Heart left ventricle (tissue), 16 donors: ENCODE measurements at regions not wholly inside any gene's neighbourhood (a gene's known extent, or its start where the extent isn't known, plus 50 kb on each side); places are given as distances from the start of the nearest gene placed in this dataset.

ENCODE experiments used
- ATAC-seq, 4 donors: fragments of 200-7000 bp; cut with Tn5 transposase; one replicate each; pipeline ENCODE4 v1.9.1; 2020 to 2022; ENCODE audit warnings: moderate library complexity in 4 of 4, mild to moderate bottlenecking in 3 of 4, moderate number of reproducible peaks in 1 of 4
- DNase-seq, 5 donors: peaks; one replicate each; pipeline ENCODE4 v3.0.0-alpha.2; 2020
- H3K27ac ChIP-seq, 12 donors: fragments of 200-600 bp; sonication (generic) in 4 of 12; one replicate each; pipeline versions ENCODE4 v1.5.0 to v1.8.0; 2016 to 2022; ENCODE audit warnings: mild to moderate bottlenecking in 2 of 12
- H3K27me3 ChIP-seq, 9 donors: fragments of 200-600 bp; sonication (generic) in 2 of 9; one replicate each; pipeline versions ENCODE4 v1.5.1 to v1.8.0; 2016 to 2022; ENCODE audit warnings: mild to moderate bottlenecking in 3 of 9
- H3K36me3 ChIP-seq, 9 donors: fragments of 200-600 bp; sonication (generic) in 2 of 9; one replicate each; pipeline versions ENCODE4 v1.5.0 to v1.8.0; 2018 to 2022; ENCODE audit warnings: mild to moderate bottlenecking in 2 of 9
- H3K4me1 ChIP-seq, 12 donors: fragments of 200-600 bp; sonication (generic) in 4 of 12; one replicate each; pipeline versions ENCODE4 v1.5.0 to v1.8.0; 2016 to 2022; ENCODE audit warnings: mild to moderate bottlenecking in 3 of 12
- H3K4me3 ChIP-seq, 12 donors: fragments of 200-600 bp; sonication (generic) in 4 of 12; one replicate each; pipeline versions ENCODE4 v1.5.0 to v1.8.0; 2017 to 2022; ENCODE audit warnings: mild to moderate bottlenecking in 9 of 12, moderate library complexity in 4 of 12
- H3K9me3 ChIP-seq, 12 donors: fragments of 200-600 bp; sonication (generic) in 4 of 12; one replicate each; pipeline versions ENCODE4 v1.5.0 to v1.8.0; 2016 to 2022; ENCODE audit warnings: mild to moderate bottlenecking in 1 of 12
- CTCF ChIP-seq, 12 donors: fragments of 200-600 bp; sonication (generic) in 4 of 12; IDR thresholded peaks; one replicate each; pipeline versions ENCODE4 v1.5.0 to v1.8.0; 2018 to 2022; ENCODE audit warnings: antibody characterized with exemption in 12 of 12, mild to moderate bottlenecking in 5 of 12
- POLR2A ChIP-seq, 2 donors: fragments of 450-650 bp; IDR thresholded peaks; one replicate each; pipeline ENCODE4 v1.6.1; 2017; ENCODE audit warnings: antibody characterized with exemption in 2 of 2, mild to moderate bottlenecking in 2 of 2, moderate library complexity in 2 of 2
- WGBS, 4 donors: extraction: QIAGEN DNeasy Blood & Tissue Kit in 2 of 4; methylation state at CpG; one replicate each; pipeline versions ENCODE4 v1.1.5 to v1.1.7; 2013 to 2018; 5-methylcytosine and 5-hydroxymethylcytosine counted together
- intact Hi-C, 10 donors: fragments of 100-400 bp; cut with DNase I; formaldehyde crosslinking; loops; one replicate each; pipeline versions ENCODE4 v1.11.1 to v1.14.2; 2022
- donor health status: ischemic (EF 13 %, LVEDD 7.1; RV severe dilation, severe dysfunction).
- donor health status: healthy with polysubstance abuse.
- donor health status: DM: no; HTN: yes; CAD: no.
- donor health status: DM: no; HTN: no; CAD: no.
- donor health status: ischemic (EF 25% LVEDD 6.9; RV normal size, moderate dysfunction).
- donor health status: ischemic (EF 25% LVEDD 5.7; RV mildly dilated, moderate dysfunction).
- donor health status: healthy.
- donor health status: DM: yes; HTN: yes; CAD: no.
- donor health status: ischemic (EF 35%, LVEDD 5.7; RV mildly dilated, moderate dysfunction).
- donor health status: nonischemic (EF 11% LVEDD 7.7; RV severe dilation, severe dysfunction).
- donor health status: DM: yes; HTN: yes; CAD: no.
- donor health status: PGD.
- donor health status: ischemic (EF 29% LVEDD 5.4; RV normal size, mild dysfunction).
- donor health status: nonischemic (EF 23%, LVEDD 6.1; RV moderate dilation, normal function).

GRCh38 chr6:842141-842540 is 149.2 kb upstream of the EXOC2 start:
- H3K27me3 ChIP-seq = no peaks in the 10 kb centered on the region

GRCh38 chr6:841569-841968 is 148.6 kb upstream of the EXOC2 start:
- Histone ChIP-seq H3K27me3 (no peaks in the 10 kb centered on the region), H3K27ac (no peak overlapping the region), H3K9me3 (peaks cover 0 to 13% (median 2%) of the 10 kb centered on the region in 12 donors), H3K4me1 (peaks cover 0 to 4% (median 0%) of the 10 kb centered on the region in 12 donors), H3K36me3 (no peaks in the 10 kb centered on the region), H3K4me3 (no peak overlapping the region)
- WGBS, 4 donors = 72 to 80% (median 77%) methylated on average over 6 of the region's 6 CpGs
- TF ChIP-seq CTCF (IDR thresholded peaks at IDR 0.05) = no peak
- TF ChIP-seq POLR2A (IDR thresholded peaks at IDR 0.05) = no peak
- intact Hi-C loops = no loop called here
- ATAC-seq = no peak
- DNase-seq = no peak

More at GRCh38 chr6:842141-842540, 149.2 kb upstream of the EXOC2 start:
- ATAC-seq (no peak), DNase-seq (peak in 1 of 5 donors; percentile 33)
- 37 to 50% (median 44%) methylated on average over 9 of the region's 9 CpGs for WGBS, 4 donors
- Histone ChIP-seq H3K9me3 (peaks cover 0 to 13% (median 2%) of the 10 kb centered on the region in 12 donors), H3K4me1 (no peaks in the 10 kb centered on the region), H3K36me3 (no peaks in the 10 kb centered on the region), H3K27ac (no peak overlapping the region), H3K4me3 (no peak overlapping the region)
- TF ChIP-seq CTCF (IDR thresholded peaks at IDR 0.05) = no peak
- TF ChIP-seq POLR2A (IDR thresholded peaks at IDR 0.05) = no peak
- intact Hi-C loops = no loop called here

- H3K27ac ChIP-seq = no peak overlapping the region
- no peaks in the 10 kb centered on the region for H3K27me3 ChIP-seq
- no peak overlapping the region for H3K4me3 ChIP-seq
- ATAC-seq = no peak
- 82 to 94% (median 88%) methylated on average over 2 of the region's 2 CpGs for WGBS, 4 donors
- DNase-seq = no peak
- TF ChIP-seq CTCF (IDR thresholded peaks at IDR 0.05) (no peak), POLR2A (IDR thresholded peaks at IDR 0.05) (no peak)
- intact Hi-C loops = no loop called here
- no peaks in the 10 kb centered on the region for H3K36me3 ChIP-seq
- H3K9me3 ChIP-seq = peaks cover 0 to 13% (median 2%) of the 10 kb centered on the region in 12 donors
- H3K4me1 ChIP-seq = peaks cover 0 to 15% (median 1%) of the 10 kb centered on the region in 12 donors
These were observed 146.3 kb upstream of the EXOC2 start for GRCh38 chr6:839201-839600.

DNA sequence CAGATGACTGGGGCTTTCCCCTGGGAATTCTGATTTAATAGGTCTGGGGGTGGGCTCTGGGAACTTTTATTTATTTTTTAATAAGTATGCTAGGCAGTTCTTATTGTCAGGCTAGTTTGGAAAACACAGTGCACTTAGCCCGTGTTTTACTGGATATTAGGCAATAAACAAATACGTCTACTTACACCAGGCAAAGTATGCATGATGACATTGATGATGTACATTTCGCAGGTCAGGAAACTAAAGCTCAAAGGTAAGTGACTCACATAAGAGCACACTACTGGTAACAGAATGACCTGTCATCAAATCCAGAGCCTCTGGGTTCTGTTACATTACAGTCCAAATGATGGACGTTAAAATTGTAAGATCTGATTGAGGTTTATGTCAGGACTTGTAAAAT is 144.4 kb upstream of the EXOC2 start:
- H3K4me1 ChIP-seq = peaks cover 0 to 15% (median 1%) of the 10 kb centered on the region in 12 donors
- ATAC-seq = no peak
- WGBS, 4 donors = 54 to 63% (median 57%) methylated on average over 4 of the region's 4 CpGs

More for the DNA sequence above, 144.4 kb upstream of the EXOC2 start:
- TF ChIP-seq CTCF (IDR thresholded peaks at IDR 0.05) = no peak
- TF ChIP-seq POLR2A (IDR thresholded peaks at IDR 0.05) = no peak
- no peak overlapping the region for H3K27ac ChIP-seq
- peaks cover 0 to 17% (median 2%) of the 10 kb centered on the region in 12 donors for H3K9me3 ChIP-seq
- intact Hi-C loops = no loop called here
- no peaks in the 10 kb centered on the region for H3K36me3 ChIP-seq
- H3K27me3 ChIP-seq = no peaks in the 10 kb centered on the region
- DNase-seq = no peak
- H3K4me3 ChIP-seq = no peak overlapping the region
